GM19351 (cell line): ENCODE measurements at regions not wholly inside any gene's neighbourhood (a gene's known extent, or its start where the extent isn't known, plus 50 kb on each side); places are given as distances from the start of the nearest gene placed in this dataset.

Experiments used
- ATAC-seq: cut with Tn5 transposase; IDR thresholded peaks from one replicate; pipeline ENCODE4 v1.9.1; 2021; ENCODE audit warnings: mild to moderate bottlenecking, moderate library complexity; ENCODE audit not compliant: unreplicated experiment

DNA sequence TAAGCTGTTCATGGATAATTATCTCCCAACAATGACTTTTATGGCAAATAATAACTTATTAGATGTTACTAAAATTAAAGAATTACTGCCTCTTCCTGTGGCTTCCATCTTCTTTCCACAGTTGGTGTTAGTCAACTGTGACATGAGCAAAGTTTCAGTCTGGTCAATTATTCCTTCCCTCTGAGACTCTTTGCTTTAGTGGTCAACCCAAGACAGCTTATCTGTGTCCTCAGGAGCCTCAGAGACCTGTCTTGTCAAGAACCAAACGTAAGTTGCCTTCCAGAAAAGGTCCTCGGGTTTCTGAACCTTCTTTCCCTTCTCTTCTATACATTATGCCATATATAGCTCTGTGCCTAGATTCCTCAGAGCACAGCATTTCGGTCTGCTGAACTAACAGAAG lies 263.2 kb upstream of the ZP4 start:
- ATAC-seq, result no peak

DNA sequence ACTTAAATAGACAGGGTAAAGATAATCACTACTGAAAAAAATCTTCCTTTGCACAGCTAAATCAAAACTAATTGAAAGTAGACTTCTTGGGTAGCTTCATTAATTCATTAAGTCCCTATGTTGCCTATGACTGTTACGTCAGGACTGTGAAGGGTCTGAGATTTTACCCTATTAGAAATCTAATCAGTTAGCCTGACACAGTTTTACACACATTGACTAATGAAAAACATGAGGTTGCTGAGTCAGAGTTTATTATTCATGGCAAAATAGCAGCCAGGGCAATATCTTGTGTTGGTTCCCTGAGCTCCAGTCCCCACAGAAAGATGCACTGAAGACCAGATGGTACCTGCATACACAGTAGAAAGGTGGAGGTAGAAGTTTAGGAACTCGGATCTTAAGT lies 262.5 kb upstream of the ZP4 start:
- ATAC-seq, result no peak

DNA sequence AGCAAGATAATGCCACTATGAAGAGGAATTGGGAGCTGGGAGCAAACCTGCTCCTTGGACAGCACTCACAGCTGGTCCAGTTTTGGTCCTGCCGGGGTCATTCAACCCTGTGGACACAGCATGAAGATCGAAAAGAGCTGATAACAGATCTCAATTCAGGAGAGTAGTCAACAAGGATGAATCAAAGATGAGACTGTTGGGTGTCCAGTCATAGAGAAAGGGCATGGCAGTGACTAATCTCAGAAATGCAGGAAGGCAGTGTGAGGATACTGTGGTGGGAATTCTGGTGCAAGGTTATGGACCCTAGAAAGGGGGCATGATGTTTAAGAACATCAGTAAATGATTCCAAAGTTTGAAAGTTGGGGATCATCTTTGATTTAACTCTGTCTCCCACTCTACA lies 261.4 kb upstream of the ZP4 start:
- no peak for ATAC-seq

DNA sequence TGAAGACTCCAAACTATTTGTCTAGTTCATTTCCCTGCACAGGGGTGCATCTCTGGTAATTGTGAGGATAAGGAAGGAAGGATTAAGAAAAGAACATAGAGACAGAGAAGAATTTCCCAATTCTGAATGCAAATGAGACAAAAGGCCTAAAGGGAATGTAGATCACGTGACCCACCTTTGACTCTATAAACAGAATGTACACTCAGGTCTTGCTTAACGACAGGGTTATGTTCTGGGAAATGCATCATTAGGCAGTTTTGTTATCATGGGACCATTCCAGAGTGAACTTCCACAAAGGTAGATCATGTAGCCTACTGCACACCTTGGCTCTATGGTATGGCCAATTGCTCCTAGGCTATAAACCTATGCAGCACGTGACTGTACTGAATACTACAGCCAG lies 252.3 kb upstream of the ZP4 start:
- ATAC-seq, result no peak

DNA sequence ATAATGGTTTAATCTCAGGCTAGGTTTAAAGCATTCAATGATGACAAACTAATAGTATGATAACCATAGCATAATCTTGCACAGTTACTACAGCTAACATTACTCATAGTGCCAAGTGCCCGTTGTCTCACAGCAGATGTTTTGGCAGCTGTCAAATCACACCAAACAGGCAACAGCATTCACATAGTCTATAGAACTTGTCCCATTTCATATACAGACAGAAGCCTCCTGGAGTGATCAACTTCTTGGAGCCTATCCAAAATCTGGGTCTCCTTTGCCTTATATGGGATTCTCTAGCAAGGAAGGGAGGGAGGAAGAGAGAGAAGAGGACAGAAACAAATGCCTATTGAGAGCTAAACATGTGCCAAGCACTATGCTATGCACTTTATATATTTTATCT lies 250.6 kb upstream of the ZP4 start:
- ATAC-seq, result no peak

DNA sequence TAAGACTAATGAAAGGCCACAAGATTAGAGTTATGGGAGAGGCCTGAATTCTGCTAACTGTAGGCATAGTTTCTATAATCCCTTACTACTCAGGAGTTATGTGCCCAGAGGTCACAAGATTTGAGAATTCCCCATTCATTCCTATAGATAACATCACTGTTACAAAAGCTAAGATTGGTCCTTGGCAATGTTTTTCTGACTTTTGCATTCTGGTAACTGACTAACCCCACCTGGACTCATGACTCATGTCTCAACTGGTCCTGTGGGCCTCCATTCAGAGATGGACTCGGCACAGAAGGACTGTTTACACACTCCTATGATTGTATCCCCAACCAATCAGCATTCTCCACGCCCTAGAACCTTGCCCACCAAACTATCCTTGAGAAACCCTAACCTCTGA lies 249.0 kb upstream of the ZP4 start:
- ATAC-seq, result no peak

DNA sequence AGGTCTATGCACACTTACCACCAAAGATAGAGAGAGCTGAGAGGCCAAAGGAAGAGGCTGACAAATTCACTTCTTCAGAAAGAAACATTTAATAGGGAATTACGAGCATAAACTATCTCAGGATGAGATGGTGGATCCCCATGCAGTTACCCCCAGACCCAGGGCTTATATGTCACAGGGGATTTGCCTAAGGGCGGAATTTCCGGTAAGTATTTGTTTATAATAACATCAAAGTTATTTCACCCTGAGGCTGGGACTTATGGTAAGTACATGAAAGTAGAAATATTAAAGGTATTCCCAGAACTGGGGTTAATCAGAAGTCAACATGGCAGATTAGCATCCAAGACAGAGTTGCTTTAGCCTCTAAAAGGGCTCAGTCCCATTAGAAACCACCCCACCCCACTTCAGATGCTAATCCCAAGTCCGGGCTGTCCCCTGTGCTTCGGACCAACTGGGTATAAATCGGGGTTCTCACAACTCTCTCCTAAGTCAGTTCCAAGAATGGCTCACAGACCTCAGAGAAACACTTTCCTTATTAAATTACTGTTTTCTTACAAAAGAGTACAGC lies 247.4 kb upstream of the ZP4 start:
- ATAC-seq, result no peak

DNA sequence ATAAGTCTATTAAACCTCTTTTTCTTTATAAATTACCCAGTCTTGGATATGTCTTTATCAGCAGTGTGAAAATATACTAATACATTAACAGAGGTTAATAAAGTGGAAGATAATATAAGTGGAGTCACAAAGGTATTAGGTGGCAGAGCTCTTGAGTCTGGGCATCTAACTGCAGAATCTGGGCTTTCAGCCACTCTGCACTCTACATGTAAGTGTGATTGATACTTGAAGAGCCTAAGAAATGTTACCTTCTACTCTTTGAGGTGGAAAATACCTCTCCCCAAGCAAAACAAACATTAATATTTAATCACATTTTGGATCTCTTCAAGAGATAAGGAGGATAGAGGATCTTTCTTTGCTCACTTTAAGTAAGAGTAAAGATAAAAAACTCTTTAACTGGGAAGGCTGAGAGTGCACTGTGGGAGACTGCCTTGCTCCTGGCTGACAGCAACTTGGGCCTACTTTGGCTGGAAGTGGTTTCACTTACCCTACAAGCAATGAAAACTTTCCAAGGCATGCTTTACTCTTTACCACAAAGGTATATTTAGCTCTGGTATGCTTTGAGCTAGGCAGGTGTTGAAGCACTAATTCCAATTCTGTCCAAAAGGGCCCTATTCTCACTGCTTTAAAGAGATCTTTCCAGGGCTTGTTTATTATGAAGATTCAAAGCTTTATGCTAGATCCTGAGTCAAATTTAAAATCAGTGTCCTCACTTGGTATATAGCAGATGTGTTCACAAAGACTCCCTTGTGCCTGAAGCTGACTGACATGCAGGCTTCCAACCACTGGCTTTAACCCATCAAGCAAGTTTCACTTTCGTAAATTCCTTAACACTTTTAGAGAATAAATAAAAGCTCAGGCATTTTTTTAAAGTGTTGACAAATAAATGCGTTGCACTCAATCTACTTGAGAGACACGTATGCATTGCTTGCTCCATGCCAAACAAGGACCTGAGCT lies 245.3 kb upstream of the ZP4 start:
- no peak for ATAC-seq

DNA sequence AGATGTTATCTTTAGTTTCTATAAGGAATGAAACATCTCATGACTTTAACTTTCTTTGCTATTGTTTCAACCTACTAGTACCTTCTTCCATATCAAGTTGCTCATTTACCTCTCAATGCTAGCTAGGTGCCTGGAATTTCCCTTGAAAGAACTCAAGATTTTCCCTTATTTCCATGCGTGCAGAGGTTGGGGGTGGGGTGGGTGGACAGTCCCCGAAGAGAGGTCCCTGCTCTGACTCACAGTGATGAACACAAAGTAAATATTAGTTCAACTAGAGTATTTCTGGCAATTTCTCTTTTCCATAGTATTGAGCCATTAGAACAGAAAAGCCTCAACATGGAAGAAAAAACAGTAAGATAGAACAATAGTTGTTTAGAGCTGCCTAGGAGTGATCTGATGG lies 239.0 kb upstream of the ZP4 start:
- ATAC-seq, result no peak

DNA sequence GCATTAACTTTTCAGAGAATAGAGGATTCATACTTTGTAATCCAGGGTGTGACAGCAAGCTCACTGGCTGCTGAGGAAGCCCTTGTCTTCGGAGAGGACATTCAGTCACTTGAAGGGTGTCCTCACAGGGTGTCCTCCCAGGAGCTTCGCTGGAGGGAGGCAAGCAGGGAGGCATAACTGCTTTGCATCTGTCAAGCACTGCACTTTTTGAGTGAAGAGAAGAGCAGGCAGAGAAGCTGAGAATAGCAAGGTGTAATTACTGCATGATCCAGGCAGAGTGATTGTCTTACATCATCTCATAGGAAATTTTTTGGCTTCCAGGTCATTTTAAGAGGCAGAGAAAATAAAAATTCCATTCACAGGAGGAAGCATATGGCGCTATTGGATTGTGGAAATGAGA lies 232.5 kb upstream of the ZP4 start:
- ATAC-seq, result no peak

- no peak for ATAC-seq
Measured at GRCh38 chr1:238119861-238120260, 229.1 kb upstream of the ZP4 start.

DNA sequence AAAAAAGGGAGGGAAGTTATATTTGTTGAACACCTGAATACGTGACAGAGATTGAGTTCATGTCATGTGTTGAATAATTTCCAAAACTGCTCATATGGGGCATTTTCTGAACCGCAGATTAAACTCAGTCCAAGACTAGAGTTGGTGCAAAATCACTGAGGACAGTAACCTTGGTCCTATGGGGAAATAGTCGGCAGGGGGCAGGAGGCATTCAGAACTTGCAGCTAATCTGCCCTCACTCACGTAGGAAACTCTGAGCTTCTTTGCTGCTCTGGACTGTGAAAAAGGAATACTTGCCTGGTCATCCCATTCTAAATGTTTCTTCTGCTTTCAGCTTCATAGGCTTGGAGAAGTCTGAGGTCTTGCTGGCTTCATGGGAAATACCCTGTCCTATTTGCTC lies 228.3 kb upstream of the ZP4 start:
- ATAC-seq, result no peak

DNA sequence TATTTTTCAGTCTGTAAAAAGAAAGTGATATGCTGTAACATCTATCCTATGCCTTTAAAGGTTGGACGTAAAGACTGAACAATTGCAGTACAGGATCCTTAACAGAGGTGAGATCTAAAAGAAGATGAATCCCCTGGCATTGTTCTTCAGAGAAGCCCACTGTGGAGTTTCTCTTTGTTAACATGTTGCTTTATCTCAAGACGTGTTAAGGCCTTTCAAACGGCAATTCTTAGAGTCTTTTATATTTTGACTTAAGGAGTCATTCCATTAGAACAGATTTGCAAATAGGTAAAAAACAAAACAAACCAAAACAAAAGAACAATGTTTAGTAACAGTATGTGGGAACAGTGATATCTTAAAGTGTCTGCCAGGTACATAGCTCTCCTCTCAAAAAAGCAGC lies 225.1 kb upstream of the ZP4 start:
- ATAC-seq, result no peak

- ATAC-seq, result no peak
Measured at GRCh38 chr1:238112952-238113621, 222.4 kb upstream of the ZP4 start.

DNA sequence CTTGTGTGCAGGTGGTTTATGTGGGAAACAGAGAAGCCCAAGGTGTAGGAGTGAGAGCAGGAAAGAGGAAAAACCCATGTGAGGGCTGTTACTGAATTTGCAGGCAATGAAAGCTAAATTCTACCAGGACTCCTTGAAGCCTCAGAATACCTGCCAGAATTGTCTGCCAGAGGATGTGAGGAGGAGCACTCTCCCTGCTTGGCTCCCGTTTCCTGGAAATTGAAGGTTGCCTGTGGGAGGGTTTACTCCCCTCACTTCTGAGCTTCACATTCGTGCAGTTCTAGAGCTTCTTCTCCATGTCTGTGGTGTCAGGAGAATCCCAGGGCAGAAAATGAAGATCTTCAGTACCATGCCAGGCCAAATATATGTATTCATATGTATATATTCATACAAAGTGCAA lies 220.8 kb upstream of the ZP4 start:
- no peak for ATAC-seq

DNA sequence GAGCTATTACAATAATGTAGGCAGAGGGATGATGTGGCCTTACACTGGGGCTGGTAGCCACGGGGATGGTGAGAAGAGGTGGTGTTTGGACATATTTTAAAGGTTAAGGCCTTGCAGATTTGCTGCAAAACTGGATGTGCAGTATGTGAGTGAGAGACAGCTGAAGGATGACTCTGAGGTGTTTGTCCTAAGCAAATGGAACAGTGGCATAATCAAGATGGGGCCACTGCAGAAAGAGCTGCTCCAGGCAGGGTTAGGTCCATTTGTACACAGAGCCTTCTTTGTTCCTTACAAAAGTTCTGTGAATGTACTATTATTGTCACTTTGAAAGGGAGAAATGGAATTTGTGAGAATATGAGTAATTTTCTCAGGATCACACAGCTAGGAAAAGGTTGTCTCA lies 220.4 kb upstream of the ZP4 start:
- ATAC-seq, result no peak

GRCh38 chr1:238108417-238108816 lies 217.7 kb upstream of the ZP4 start:
- no peak for ATAC-seq

DNA sequence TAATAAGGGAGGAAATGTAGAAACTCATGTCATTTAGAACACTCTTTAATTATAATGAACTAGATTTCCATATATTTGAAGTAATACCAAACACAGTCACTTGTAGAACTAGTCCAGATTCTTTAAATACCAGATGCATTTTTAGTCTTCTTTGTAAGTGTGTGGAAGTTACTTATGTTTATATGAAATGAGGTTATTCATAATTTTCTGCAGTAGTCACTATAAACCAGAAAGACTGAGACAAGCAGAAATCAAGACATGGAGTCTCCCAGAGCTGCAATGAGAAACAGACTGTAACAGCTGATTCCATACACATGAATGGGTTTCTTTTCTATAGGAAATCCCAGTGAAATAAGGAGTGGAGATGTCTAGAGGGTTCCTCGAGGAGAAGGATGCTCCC lies 216.6 kb upstream of the ZP4 start:
- ATAC-seq, result no peak

DNA sequence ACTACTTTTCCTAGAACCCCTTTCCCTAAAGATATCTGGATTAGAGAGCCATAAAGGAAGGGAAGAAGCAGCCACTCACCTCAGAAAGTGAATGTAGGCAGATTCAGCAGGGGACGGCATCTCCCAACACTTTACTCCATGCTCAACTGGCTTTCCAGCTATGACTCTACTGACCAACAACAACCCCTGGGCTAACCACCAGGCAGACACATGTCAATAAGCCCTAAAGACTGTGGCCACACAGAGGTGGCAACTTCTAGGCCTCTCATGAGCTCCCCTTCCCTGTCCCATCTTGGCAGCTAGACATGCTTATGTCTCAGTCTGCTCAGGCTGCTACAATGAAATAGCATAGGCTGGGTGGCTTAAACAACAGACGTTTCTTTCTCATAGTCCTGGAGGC lies 214.0 kb upstream of the ZP4 start:
- ATAC-seq, result no peak

- ATAC-seq, result no peak
Measured at GRCh38 chr1:238101923-238102322, 211.2 kb upstream of the ZP4 start.

GRCh38 chr1:238099871-238100270 lies 209.1 kb upstream of the ZP4 start:
- no peak for ATAC-seq

DNA sequence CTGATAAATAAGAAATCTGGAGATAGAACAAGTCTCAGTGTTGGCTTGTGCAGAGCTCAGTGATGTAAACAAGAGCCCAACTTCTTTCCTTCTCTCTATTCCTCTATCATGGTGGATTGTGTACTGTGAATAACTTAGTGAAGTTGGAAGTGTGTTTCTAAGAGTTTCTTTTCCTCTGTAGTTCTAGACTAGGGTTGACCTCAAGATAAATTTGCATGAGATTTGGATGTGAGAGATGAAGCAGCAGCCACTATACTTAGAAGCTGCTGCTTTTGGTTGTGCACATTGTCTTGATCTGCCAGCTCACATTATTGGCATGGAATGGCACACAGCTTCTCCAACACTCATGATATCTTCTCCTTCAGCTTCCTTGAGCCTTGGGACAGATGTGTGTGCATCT lies 198.9 kb upstream of the ZP4 start:
- no peak for ATAC-seq
